ENCODE measurements at regions not wholly inside any gene's neighbourhood (a gene's known extent, or its start where the extent isn't known, plus 50 kb on each side); places are given as distances from the start of the nearest gene placed in this dataset.

- TF ChIP-seq GLIS3 (CRISPR knock-in tag; IDR thresholded peaks at IDR 0.05), result no peak
- TF ChIP-seq ARNTL (CRISPR knock-in tag; IDR thresholded peaks at IDR 0.05; ENCODE audit: borderline replicate concordance, low read depth), result no peak
- no peak for TF ChIP-seq ESRRG (CRISPR knock-in tag; IDR thresholded peaks at IDR 0.05)
- no peak for TF ChIP-seq PPARA (CRISPR knock-in tag; IDR thresholded peaks at IDR 0.05; ENCODE audit: borderline replicate concordance)
- TF ChIP-seq ZFP3 (CRISPR knock-in tag; IDR thresholded peaks at IDR 0.05), result no peak
- TF ChIP-seq RARB (CRISPR knock-in tag; IDR thresholded peaks at IDR 0.05), result no peak
- no peak for TF ChIP-seq ZC3H10 (CRISPR knock-in tag; IDR thresholded peaks at IDR 0.05)
These were observed 1047.4 kb upstream of the LRRN3 start for GRCh38 chr7:110043519-110043918.

All from SK-N-SH treated with all-trans-retinoic acid at 6 μM for 48 hours (cell line).